ENCODE measurements at regions not wholly inside any gene's neighbourhood (a gene's known extent, or its start where the extent isn't known, plus 50 kb on each side); places are given as distances from the start of the nearest gene placed in this dataset.

DNA sequence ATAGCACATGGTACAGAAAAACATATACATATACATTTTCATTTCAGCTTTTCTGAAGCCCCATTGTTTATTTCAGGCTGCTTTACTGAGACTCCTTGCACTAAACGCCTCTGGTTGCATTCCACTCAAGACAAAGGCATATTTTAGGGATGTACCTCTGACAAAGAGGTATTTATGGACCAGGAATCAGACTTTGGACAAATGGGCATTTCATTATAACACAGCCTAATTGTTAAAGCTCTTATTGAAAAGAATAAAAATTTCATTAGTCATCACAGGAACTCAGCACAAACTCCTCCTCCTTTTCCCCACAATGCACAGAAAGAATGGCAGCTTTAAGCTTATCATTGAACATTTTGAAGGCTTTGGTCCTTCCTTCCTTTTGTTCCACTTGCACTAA lies 62.9 kb upstream of the UGT8 start:
- no peak for DNase-seq (ENCODE audit: low spot score)
- TF ChIP-seq, protein P1, sequence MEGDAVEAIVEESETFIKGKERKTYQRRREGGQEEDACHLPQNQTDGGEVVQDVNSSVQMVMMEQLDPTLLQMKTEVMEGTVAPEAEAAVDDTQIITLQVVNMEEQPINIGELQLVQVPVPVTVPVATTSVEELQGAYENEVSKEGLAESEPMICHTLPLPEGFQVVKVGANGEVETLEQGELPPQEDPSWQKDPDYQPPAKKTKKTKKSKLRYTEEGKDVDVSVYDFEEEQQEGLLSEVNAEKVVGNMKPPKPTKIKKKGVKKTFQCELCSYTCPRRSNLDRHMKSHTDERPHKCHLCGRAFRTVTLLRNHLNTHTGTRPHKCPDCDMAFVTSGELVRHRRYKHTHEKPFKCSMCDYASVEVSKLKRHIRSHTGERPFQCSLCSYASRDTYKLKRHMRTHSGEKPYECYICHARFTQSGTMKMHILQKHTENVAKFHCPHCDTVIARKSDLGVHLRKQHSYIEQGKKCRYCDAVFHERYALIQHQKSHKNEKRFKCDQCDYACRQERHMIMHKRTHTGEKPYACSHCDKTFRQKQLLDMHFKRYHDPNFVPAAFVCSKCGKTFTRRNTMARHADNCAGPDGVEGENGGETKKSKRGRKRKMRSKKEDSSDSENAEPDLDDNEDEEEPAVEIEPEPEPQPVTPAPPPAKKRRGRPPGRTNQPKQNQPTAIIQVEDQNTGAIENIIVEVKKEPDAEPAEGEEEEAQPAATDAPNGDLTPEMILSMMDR (IDR thresholded peaks at IDR 0.05; ENCODE audit: poor library complexity, severe bottlenecking): no peak
- H3K4me1 ChIP-seq (ENCODE audit: insufficient read depth, poor library complexity, severe bottlenecking): no peaks in the 10 kb centered on the region

DNA sequence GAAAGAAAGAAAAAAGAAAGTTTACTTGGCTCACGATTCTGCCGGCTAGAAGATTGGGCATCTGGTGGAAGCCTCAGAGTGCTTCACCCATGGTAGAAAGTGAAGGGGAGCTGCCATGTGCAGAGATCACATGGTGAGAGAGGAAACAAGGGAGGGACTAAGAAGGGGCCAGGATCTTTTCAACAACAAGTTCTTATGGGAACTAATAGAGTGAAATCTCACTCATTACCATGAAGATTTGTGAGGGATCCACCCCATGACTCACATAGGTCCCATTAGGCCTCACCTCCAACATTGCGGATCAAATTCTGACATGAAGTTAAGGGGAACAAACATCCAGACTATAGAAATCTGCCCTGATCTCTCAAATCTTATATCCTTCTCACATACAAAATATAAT lies 61.3 kb upstream of the UGT8 start:
- DNase-seq (ENCODE audit: low spot score) (no peak), ATAC-seq (ENCODE audit: low read depth) (no peak)
- no peaks in the 10 kb centered on the region for H3K9me3 ChIP-seq (ENCODE audit: severe bottlenecking)
- H3K27ac ChIP-seq (ENCODE audit: poor library complexity, severe bottlenecking): no peak overlapping the region
- no peak overlapping the region for H3K4me3 ChIP-seq (ENCODE audit: severe bottlenecking)
- H3K4me1 ChIP-seq (ENCODE audit: insufficient read depth, poor library complexity, severe bottlenecking): no peaks in the 10 kb centered on the region
- H3K27me3 ChIP-seq (ENCODE audit: insufficient read depth, poor library complexity, severe bottlenecking): no peaks in the 10 kb centered on the region
- H3K36me3 ChIP-seq (ENCODE audit: low read depth): no peaks in the 10 kb centered on the region
- TF ChIP-seq, protein P1 (IDR thresholded peaks at IDR 0.05; ENCODE audit: poor library complexity, severe bottlenecking): no peak

More for the DNA sequence above, 62.9 kb upstream of the UGT8 start:
- no peak overlapping the region for H3K27ac ChIP-seq (ENCODE audit: poor library complexity, severe bottlenecking)
- H3K4me3 ChIP-seq (ENCODE audit: severe bottlenecking): no peak overlapping the region
- no peaks in the 10 kb centered on the region for H3K9me3 ChIP-seq (ENCODE audit: severe bottlenecking)
- H3K27me3 ChIP-seq (ENCODE audit: insufficient read depth, poor library complexity, severe bottlenecking): no peaks in the 10 kb centered on the region
- no peaks in the 10 kb centered on the region for H3K36me3 ChIP-seq (ENCODE audit: low read depth)
- ATAC-seq (ENCODE audit: low read depth): no peak

DNA sequence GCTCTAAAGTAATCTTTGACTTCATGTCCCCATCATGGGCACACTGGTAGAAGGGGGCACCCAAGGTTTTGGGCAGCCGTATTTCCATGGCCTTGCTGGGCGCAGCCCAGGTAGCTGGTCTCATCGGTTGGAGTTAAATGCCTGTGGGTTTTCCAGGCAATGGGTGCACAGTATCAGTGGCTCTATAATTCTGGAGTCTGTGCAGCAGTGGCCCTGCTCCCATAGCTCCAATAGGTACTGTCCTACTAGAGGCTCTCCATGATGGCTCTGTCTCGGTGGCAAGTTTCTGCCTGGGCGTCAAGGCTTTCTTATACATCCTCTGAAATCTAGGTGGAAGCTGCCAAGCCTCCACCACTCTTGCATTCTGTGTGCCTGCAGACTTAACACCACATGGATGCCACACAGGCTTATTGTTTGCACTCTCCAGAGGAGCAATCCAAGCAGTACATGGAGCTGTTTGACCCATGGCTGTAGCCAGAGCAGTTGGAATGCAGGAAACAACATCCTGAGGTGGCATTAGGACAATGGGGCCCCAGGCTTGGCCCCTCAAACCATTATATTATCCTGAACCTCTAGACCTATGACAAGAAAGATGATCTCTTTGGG lies 60.5 kb upstream of the UGT8 start:
- Histone ChIP-seq H3K4me3 (ENCODE audit: severe bottlenecking) (no peak overlapping the region), H3K9me3 (ENCODE audit: severe bottlenecking) (no peaks in the 10 kb centered on the region), H3K27me3 (ENCODE audit: insufficient read depth, poor library complexity, severe bottlenecking) (no peaks in the 10 kb centered on the region), H3K4me1 (ENCODE audit: insufficient read depth, poor library complexity, severe bottlenecking) (no peaks in the 10 kb centered on the region), H3K36me3 (ENCODE audit: low read depth) (no peaks in the 10 kb centered on the region), H3K27ac (ENCODE audit: poor library complexity, severe bottlenecking) (no peak overlapping the region)
- TF ChIP-seq, protein P1 (IDR thresholded peaks at IDR 0.05; ENCODE audit: poor library complexity, severe bottlenecking): no peak
- DNase-seq (ENCODE audit: low spot score) (no peak), ATAC-seq (ENCODE audit: low read depth) (no peak)

GRCh38 chr4:114539985-114540384 lies 58.6 kb upstream of the UGT8 start:
- Histone ChIP-seq H3K4me3 (ENCODE audit: severe bottlenecking) (no peak overlapping the region), H3K36me3 (ENCODE audit: low read depth) (no peaks in the 10 kb centered on the region), H3K9me3 (ENCODE audit: severe bottlenecking) (no peaks in the 10 kb centered on the region), H3K4me1 (ENCODE audit: insufficient read depth, poor library complexity, severe bottlenecking) (no peaks in the 10 kb centered on the region), H3K27ac (ENCODE audit: poor library complexity, severe bottlenecking) (no peak overlapping the region), H3K27me3 (ENCODE audit: insufficient read depth, poor library complexity, severe bottlenecking) (no peaks in the 10 kb centered on the region)
- DNase-seq (ENCODE audit: low spot score): no peak
- TF ChIP-seq, protein P1 (IDR thresholded peaks at IDR 0.05; ENCODE audit: poor library complexity, severe bottlenecking): no peak
- ATAC-seq (ENCODE audit: low read depth): no peak

GRCh38 chr4:114547340-114548134 lies 51.1 kb upstream of the UGT8 start:
- no peak for ATAC-seq (ENCODE audit: low read depth)

More at GRCh38 chr4:114547340-114548134, 51.1 kb upstream of the UGT8 start:
- Histone ChIP-seq H3K36me3 (ENCODE audit: low read depth) (no peaks in the 10 kb centered on the region), H3K27me3 (ENCODE audit: insufficient read depth, poor library complexity, severe bottlenecking) (no peaks in the 10 kb centered on the region), H3K4me3 (ENCODE audit: severe bottlenecking) (no peak overlapping the region), H3K27ac (ENCODE audit: poor library complexity, severe bottlenecking) (no peak overlapping the region), H3K9me3 (ENCODE audit: severe bottlenecking) (no peaks in the 10 kb centered on the region), H3K4me1 (ENCODE audit: insufficient read depth, poor library complexity, severe bottlenecking) (no peaks in the 10 kb centered on the region)
- TF ChIP-seq, protein P1 (IDR thresholded peaks at IDR 0.05; ENCODE audit: poor library complexity, severe bottlenecking): no peak
- DNase-seq (ENCODE audit: low spot score): no peak

Data from RWPE2 (cell line).